Colonic mucosa (tissue), 4 donors: ENCODE measurements at regions not wholly inside any gene's neighbourhood (a gene's known extent, or its start where the extent isn't known, plus 50 kb on each side); places are given as distances from the start of the nearest gene placed in this dataset.
"Not testable (repeated sequence)": the region's sequence is repeated elsewhere in the genome, so short reads cannot be mapped to it uniquely, and the experiment has no call there.

Source experiments
- DNase-seq: peaks from one replicate; pipeline ENCODE4 v3.0.0-alpha.2; 2020
- H3K27ac ChIP-seq: fragments of 200-600 bp; one replicate; pipeline ENCODE4 v1.8.0; 2021
- H3K27me3 ChIP-seq: fragments of 200-600 bp; one replicate; pipeline ENCODE4 v1.8.0; 2021
- H3K36me3 ChIP-seq: fragments of 200-600 bp; one replicate; pipeline ENCODE4 v1.8.0; 2021
- H3K4me1 ChIP-seq: fragments of 200-600 bp; one replicate; pipeline ENCODE4 v1.8.0; 2021; ENCODE audit warnings: mild to moderate bottlenecking
- H3K4me3 ChIP-seq: fragments of 200-600 bp; one replicate; pipeline ENCODE4 v1.8.0; 2021
- H3K9ac ChIP-seq, 2 donors: one replicate each; pipeline ENCODE4 v1.7.0; 2013; ENCODE audit warnings: control low read depth in 2 of 2, low read depth in 2 of 2, low read length in 2 of 2
- H3K9me3 ChIP-seq: fragments of 200-600 bp; one replicate; pipeline ENCODE4 v1.8.0; 2021
- intact Hi-C: fragments of 100-400 bp; cut with DNase I; formaldehyde crosslinking; loops from one replicate; pipeline ENCODE4 v1.14.1; 2022
- TF ChIP-seq, protein P1 (sequence below): fragments of 200-600 bp; IDR thresholded peaks from one replicate; pipeline ENCODE4 v1.8.0; 2022; ENCODE audit warnings: antibody characterized with exemption, mild to moderate bottlenecking
- donor health status: healthy.
- donor health status: DM: no; HTN: no; CAD: no.
- donor health status: DM: no; HTN: no; CAD: no.

DNA sequence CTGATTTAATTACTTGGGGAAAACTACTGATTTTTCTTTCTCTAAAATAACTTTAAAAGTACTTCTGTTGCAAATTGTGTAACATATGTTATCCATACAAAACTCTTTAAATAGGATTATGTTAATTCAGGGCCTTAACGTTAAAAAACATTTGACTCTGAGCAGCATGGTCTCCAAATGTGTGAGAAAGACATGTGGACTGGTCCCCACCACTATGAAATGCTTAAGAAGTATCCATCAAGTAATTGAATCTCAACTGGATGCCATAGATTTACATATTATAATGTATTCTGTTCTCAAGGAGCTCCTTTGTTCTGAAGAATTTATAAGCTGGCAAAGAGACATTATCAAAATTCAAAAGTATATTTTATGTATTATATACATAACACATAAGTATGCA lies 130.8 kb upstream of the HEY2 start:
- intact Hi-C loops = no loop called here
- DNase-seq = no peak
- TF ChIP-seq, protein P1, sequence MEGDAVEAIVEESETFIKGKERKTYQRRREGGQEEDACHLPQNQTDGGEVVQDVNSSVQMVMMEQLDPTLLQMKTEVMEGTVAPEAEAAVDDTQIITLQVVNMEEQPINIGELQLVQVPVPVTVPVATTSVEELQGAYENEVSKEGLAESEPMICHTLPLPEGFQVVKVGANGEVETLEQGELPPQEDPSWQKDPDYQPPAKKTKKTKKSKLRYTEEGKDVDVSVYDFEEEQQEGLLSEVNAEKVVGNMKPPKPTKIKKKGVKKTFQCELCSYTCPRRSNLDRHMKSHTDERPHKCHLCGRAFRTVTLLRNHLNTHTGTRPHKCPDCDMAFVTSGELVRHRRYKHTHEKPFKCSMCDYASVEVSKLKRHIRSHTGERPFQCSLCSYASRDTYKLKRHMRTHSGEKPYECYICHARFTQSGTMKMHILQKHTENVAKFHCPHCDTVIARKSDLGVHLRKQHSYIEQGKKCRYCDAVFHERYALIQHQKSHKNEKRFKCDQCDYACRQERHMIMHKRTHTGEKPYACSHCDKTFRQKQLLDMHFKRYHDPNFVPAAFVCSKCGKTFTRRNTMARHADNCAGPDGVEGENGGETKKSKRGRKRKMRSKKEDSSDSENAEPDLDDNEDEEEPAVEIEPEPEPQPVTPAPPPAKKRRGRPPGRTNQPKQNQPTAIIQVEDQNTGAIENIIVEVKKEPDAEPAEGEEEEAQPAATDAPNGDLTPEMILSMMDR = no peak
- H3K4me1 ChIP-seq = no peaks in the 10 kb centered on the region
- no peak overlapping the region for H3K27ac ChIP-seq
- no peaks in the 10 kb centered on the region for H3K27me3 ChIP-seq
- H3K9me3 ChIP-seq = no peaks in the 10 kb centered on the region
- no peak overlapping the region for H3K9ac ChIP-seq
- no peak overlapping the region for H3K4me3 ChIP-seq
- H3K36me3 ChIP-seq = no peaks in the 10 kb centered on the region

DNA sequence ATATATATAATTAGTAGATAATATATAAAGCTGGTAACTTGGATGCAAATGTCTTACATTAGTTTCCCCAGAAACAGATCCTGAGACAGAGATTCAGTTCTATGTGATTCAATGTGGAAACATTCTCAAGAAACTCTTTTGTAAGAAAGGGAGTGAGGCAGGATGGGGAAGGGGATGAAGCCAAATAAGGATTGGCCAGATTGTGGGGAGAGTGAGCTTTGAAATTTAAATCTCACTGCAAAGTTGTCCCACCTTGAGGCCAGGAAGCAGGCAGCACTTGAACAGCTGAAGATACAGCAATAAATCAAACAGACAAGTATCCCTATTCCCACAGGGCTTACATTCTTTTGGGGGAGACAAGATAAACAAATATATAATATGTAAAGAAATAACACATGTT lies 126.3 kb upstream of the HEY2 start:
- intact Hi-C loops = no loop called here
- H3K4me1 ChIP-seq = no peaks in the 10 kb centered on the region
- no peak overlapping the region for H3K9ac ChIP-seq

DNA sequence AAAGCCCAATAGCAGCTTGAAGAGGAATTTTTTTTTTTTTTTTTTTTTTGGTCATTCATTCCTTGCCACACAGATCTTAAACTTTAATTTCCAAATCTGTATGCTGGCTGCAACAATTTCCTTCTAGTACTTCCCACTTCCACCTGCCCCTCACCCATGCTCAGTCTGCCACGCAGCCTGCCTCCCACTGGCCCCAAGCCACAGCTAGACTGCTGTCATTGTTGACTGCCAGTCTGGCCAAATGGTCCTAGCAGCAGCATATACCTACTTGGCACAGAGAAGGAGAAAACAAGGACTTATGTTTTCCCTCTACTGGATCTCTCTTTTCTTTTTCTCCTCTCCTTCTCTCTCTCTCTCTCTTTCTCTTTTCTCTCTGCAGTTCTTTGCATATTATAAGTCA lies 118.3 kb upstream of the HEY2 start:
- no peaks in the 10 kb centered on the region for H3K27me3 ChIP-seq
- TF ChIP-seq, protein P1 = no peak
- no peaks in the 10 kb centered on the region for H3K36me3 ChIP-seq
- intact Hi-C loops = no loop called here
- no peaks in the 10 kb centered on the region for H3K4me1 ChIP-seq
- no peak for DNase-seq
- H3K27ac ChIP-seq = no peak overlapping the region
- H3K9ac ChIP-seq = no peak overlapping the region
- no peaks in the 10 kb centered on the region for H3K9me3 ChIP-seq
- no peak overlapping the region for H3K4me3 ChIP-seq

More for the DNA sequence above, 126.3 kb upstream of the HEY2 start:
- H3K4me3 ChIP-seq = no peak overlapping the region
- H3K27me3 ChIP-seq = no peaks in the 10 kb centered on the region
- H3K27ac ChIP-seq = no peak overlapping the region
- DNase-seq = no peak
- TF ChIP-seq, protein P1 = no peak
- H3K36me3 ChIP-seq = no peaks in the 10 kb centered on the region
- no peaks in the 10 kb centered on the region for H3K9me3 ChIP-seq

DNA sequence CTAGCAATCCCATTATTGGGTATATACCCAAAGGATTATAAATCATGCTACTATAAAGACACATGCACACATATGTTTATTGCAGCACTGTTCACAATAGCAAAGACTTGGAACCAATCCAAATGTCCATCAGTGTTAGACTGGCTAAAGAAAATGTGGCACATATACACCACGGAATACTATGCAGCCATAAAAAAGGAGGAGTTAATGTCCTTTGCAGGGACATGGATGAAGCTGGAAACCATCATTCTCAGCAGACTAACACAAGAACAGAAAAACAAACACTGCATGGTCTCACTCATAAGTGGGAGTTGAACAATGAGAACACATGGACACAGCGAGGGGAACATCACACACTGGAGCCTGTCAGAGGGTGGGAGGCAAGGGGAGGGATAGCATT lies 113.4 kb upstream of the HEY2 start:
- H3K4me3 ChIP-seq, H3K27ac ChIP-seq, H3K27me3 ChIP-seq: not testable (repeated sequence)

DNA sequence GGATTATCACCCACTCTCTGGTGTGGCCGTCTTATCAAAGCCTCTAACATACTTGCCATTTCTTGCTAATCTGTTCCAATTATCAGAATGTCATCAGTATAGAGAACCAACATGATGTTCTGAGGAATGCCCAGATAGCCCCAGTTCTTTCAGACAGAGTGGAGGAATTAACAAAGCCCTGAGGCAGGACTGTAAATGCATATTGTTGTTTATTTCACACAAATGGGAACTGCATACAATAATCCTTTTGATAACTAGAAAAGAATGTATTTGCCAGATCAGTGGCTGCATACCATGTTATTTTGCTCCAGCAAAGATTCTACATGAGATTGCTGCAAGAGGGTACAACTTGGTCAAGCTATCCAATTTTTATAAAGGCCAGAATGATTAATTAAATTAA lies 112.8 kb upstream of the HEY2 start:
- Histone ChIP-seq H3K9me3 (no peaks in the 10 kb centered on the region), H3K9ac (no peak overlapping the region), H3K36me3 (no peaks in the 10 kb centered on the region), H3K27me3 (no peaks in the 10 kb centered on the region), H3K4me1 (no peaks in the 10 kb centered on the region), H3K27ac (no peak overlapping the region), H3K4me3 (no peak overlapping the region)
- TF ChIP-seq, protein P1 = no peak
- DNase-seq = no peak
- intact Hi-C loops = no loop called here

More for the DNA sequence above, 113.4 kb upstream of the HEY2 start:
- H3K9ac ChIP-seq, DNase-seq, H3K4me1 ChIP-seq, H3K9me3 ChIP-seq, H3K36me3 ChIP-seq, intact Hi-C loops: not testable (repeated sequence)

DNA sequence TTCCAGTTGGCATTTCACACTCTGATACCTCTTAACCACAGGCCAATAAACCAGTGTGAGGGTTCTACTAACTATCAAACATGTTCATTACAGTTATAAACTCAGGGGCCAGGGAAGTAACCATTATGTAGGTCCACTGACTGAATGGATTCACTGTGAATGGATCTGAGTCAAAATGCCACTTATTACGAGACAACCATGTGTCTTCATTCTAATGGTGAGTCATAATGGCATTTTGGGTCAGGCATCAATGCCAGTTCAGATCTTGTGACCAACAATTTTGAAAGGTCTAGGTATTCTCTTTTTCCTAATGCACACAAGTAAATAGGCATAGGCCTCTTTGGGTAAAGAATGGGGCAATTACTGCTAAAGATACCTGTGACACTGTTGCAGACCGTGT lies 112.2 kb upstream of the HEY2 start:
- Histone ChIP-seq H3K27me3 (no peaks in the 10 kb centered on the region), H3K4me3 (no peak overlapping the region), H3K27ac (no peak overlapping the region), H3K9me3 (no peaks in the 10 kb centered on the region), H3K4me1 (no peaks in the 10 kb centered on the region), H3K36me3 (no peaks in the 10 kb centered on the region), H3K9ac (no peak overlapping the region)
- DNase-seq = no peak
- intact Hi-C loops = no loop called here
- TF ChIP-seq, protein P1 = no peak
